ENCODE measurements at regions not wholly inside any gene's neighbourhood (a gene's known extent, or its start where the extent isn't known, plus 50 kb on each side); places are given as distances from the start of the nearest gene placed in this dataset.

- no peak overlapping the region for H3K4me3 Mint-ChIP-seq (ENCODE audit: low read depth, unreplicated experiment)
- no peak for DNase-seq
- H3K9me3 Mint-ChIP-seq (ENCODE audit: low read depth, unreplicated experiment): peaks cover 4% of the 10 kb centered on the region
- no peak for TF ChIP-seq CTCF (IDR thresholded peaks at IDR 0.05; ENCODE audit: unreplicated experiment)
- intact Hi-C loops (cut with micrococcal nuclease; ENCODE audit: unreplicated experiment): no loop called here
- no TSS peak for BruUV-seq (replicated peaks)
- H3K27me3 Mint-ChIP-seq (ENCODE audit: unreplicated experiment): no peaks in the 10 kb centered on the region
- CTCF ChIA-PET: no interaction called here
- H3K4me1 Mint-ChIP-seq (ENCODE audit: low read depth, unreplicated experiment): no peaks in the 10 kb centered on the region
- no peak overlapping the region for H3K27ac Mint-ChIP-seq (ENCODE audit: unreplicated experiment)
- H3K36me3 Mint-ChIP-seq (ENCODE audit: insufficient read depth, unreplicated experiment): no peaks in the 10 kb centered on the region
These were observed 586.9 kb downstream of the PCDH7 start for GRCh38 chr4:31307029-31307428.

GRCh38 chr4:31324814-31325213, 604.6 kb downstream of the PCDH7 start:
- H3K4me3 Mint-ChIP-seq (ENCODE audit: low read depth, unreplicated experiment): no peak overlapping the region
- no peak for DNase-seq
- peaks cover 6% of the 10 kb centered on the region for H3K9me3 Mint-ChIP-seq (ENCODE audit: low read depth, unreplicated experiment)
- no peaks in the 10 kb centered on the region for H3K27me3 Mint-ChIP-seq (ENCODE audit: unreplicated experiment)
- H3K36me3 Mint-ChIP-seq (ENCODE audit: insufficient read depth, unreplicated experiment): no peaks in the 10 kb centered on the region
- BruUV-seq (replicated peaks): no TSS peak
- CTCF ChIA-PET: no interaction called here
- TF ChIP-seq CTCF (IDR thresholded peaks at IDR 0.05; ENCODE audit: unreplicated experiment): no peak
- no peaks in the 10 kb centered on the region for H3K4me1 Mint-ChIP-seq (ENCODE audit: low read depth, unreplicated experiment)
- no peak overlapping the region for H3K27ac Mint-ChIP-seq (ENCODE audit: unreplicated experiment)
- intact Hi-C loops (cut with micrococcal nuclease; ENCODE audit: unreplicated experiment): no loop called here

GRCh38 chr4:31325300-31325699, 605.1 kb downstream of the PCDH7 start:
- no peak for TF ChIP-seq CTCF (IDR thresholded peaks at IDR 0.05; ENCODE audit: unreplicated experiment)
- Mint-ChIP-seq H3K36me3 (ENCODE audit: insufficient read depth, unreplicated experiment) (no peaks in the 10 kb centered on the region), H3K27me3 (ENCODE audit: unreplicated experiment) (no peaks in the 10 kb centered on the region), H3K9me3 (ENCODE audit: low read depth, unreplicated experiment) (peaks cover 6% of the 10 kb centered on the region), H3K4me3 (ENCODE audit: low read depth, unreplicated experiment) (no peak overlapping the region), H3K4me1 (ENCODE audit: low read depth, unreplicated experiment) (no peaks in the 10 kb centered on the region), H3K27ac (ENCODE audit: unreplicated experiment) (no peak overlapping the region)
- DNase-seq: no peak
- BruUV-seq (replicated peaks): no TSS peak
- intact Hi-C loops (cut with micrococcal nuclease; ENCODE audit: unreplicated experiment): no loop called here
- CTCF ChIA-PET: no interaction called here

GRCh38 chr4:31327031-31327430, 606.9 kb downstream of the PCDH7 start:
- CTCF ChIA-PET: no interaction called here
- Mint-ChIP-seq H3K27ac (ENCODE audit: unreplicated experiment) (no peak overlapping the region), H3K4me1 (ENCODE audit: low read depth, unreplicated experiment) (no peaks in the 10 kb centered on the region), H3K4me3 (ENCODE audit: low read depth, unreplicated experiment) (no peak overlapping the region), H3K9me3 (ENCODE audit: low read depth, unreplicated experiment) (peaks cover 3% of the 10 kb centered on the region), H3K27me3 (ENCODE audit: unreplicated experiment) (no peaks in the 10 kb centered on the region), H3K36me3 (ENCODE audit: insufficient read depth, unreplicated experiment) (no peaks in the 10 kb centered on the region)
- DNase-seq: no peak
- intact Hi-C loops (cut with micrococcal nuclease; ENCODE audit: unreplicated experiment): no loop called here
- no TSS peak for BruUV-seq (replicated peaks)
- TF ChIP-seq CTCF (IDR thresholded peaks at IDR 0.05; ENCODE audit: unreplicated experiment): no peak

- Mint-ChIP-seq H3K27me3 (ENCODE audit: unreplicated experiment) (no peaks in the 10 kb centered on the region), H3K36me3 (ENCODE audit: insufficient read depth, unreplicated experiment) (no peaks in the 10 kb centered on the region), H3K9me3 (ENCODE audit: low read depth, unreplicated experiment) (no peaks in the 10 kb centered on the region), H3K4me3 (ENCODE audit: low read depth, unreplicated experiment) (no peak overlapping the region), H3K27ac (ENCODE audit: unreplicated experiment) (no peak overlapping the region), H3K4me1 (ENCODE audit: low read depth, unreplicated experiment) (no peaks in the 10 kb centered on the region)
- no peak for TF ChIP-seq CTCF (IDR thresholded peaks at IDR 0.05; ENCODE audit: unreplicated experiment)
- intact Hi-C loops (cut with micrococcal nuclease; ENCODE audit: unreplicated experiment): no loop called here
- no peak for DNase-seq
- CTCF ChIA-PET: no interaction called here
- no TSS peak for BruUV-seq (replicated peaks)
These were observed 608.8 kb downstream of the PCDH7 start for GRCh38 chr4:31328932-31329331.

Data from Calu3 (cell line).